ENCODE measurements at regions not wholly inside any gene's neighbourhood (a gene's known extent, or its start where the extent isn't known, plus 50 kb on each side); places are given as distances from the start of the nearest gene placed in this dataset.
"Not testable (repeated sequence)": the region's sequence is repeated elsewhere in the genome, so short reads cannot be mapped to it uniquely, and the experiment has no call there.

- not testable (repeated sequence) for TF ChIP-seq CTCF (IDR thresholded peaks at IDR 0.05; ENCODE audit: low read depth, low read length, poor library complexity, severe bottlenecking); EZH2phosphoT487 (IDR thresholded peaks at IDR 0.05; ENCODE audit: borderline replicate concordance, low read length)
Measured at GRCh38 chr10:11663126-11663515, 51.7 kb upstream of the USP6NL start.
